IMR-90 (cell line): ENCODE measurements at regions not wholly inside any gene's neighbourhood (a gene's known extent, or its start where the extent isn't known, plus 50 kb on each side); places are given as distances from the start of the nearest gene placed in this dataset.

Experiments
- ATAC-seq: fragments of 200-7000 bp; cut with Tn5 transposase; 2 replicates; pipeline ENCODE4 v1.9.1; 2020; ENCODE audit warnings: low read depth, mild to moderate bottlenecking, moderate library complexity
- BruUV-seq: library from RNA; stranded (reverse); fragments of 400-500 nt; replicated peaks from 2 replicates; lab custom pipeline; 2021; lab: Mats Ljungman, UMichigan
- CTCF ChIA-PET: fragments of 300-600 bp; formaldehyde crosslinking; extraction: SDS; loops from one replicate; lab custom pipeline; 2021; ENCODE audit warnings: antibody characterized with exemption; lab: Yijun Ruan, JAX
- POLR2A ChIA-PET: fragments of 300-600 bp; sonication (Branson Sonifier 250); formaldehyde crosslinking; loops from one replicate; lab custom pipeline; 2022; ENCODE audit warnings: antibody characterized with exemption; ENCODE audit not compliant: unreplicated experiment; lab: Charles Lee
- DNase-seq: peaks from one replicate; pipeline ENCODE4 v3.0.0; 2013
- H2AFZ ChIP-seq: replicated peaks from 2 replicates; pipeline ENCODE3; 2013; ENCODE audit warnings: low read length, mild to moderate bottlenecking; ENCODE audit not compliant: poor library complexity
- H2AK5ac ChIP-seq: 2 replicates; pipeline ENCODE4 v1.6.1; 2013; ENCODE audit warnings: low read depth, low read length, inconsistent platforms
- H2AK9ac ChIP-seq: replicated peaks from 2 replicates; pipeline ENCODE3; 2013; ENCODE audit warnings: mild to moderate bottlenecking, low read depth, low read length, moderate library complexity; ENCODE audit not compliant: poor library complexity
- H2BK120ac ChIP-seq: 2 replicates; pipeline ENCODE4 v1.6.1; 2013; ENCODE audit warnings: low read depth, low read length, inconsistent platforms
- H2BK15ac ChIP-seq: 3 replicates; pipeline ENCODE4 v1.6.1; 2013; ENCODE audit warnings: low read depth, low read length, inconsistent platforms
- H2BK20ac ChIP-seq: 2 replicates; pipeline ENCODE4 v1.6.1; 2013; ENCODE audit warnings: low read depth, mild to moderate bottlenecking, inconsistent platforms, low read length, moderate library complexity
- H2BK5ac ChIP-seq: 2 replicates; pipeline ENCODE4 v1.6.1; 2013; ENCODE audit warnings: mild to moderate bottlenecking, low read depth, low read length, inconsistent platforms; ENCODE audit not compliant: poor library complexity, severe bottlenecking
- H3K14ac ChIP-seq: replicated peaks from 2 replicates; pipeline ENCODE4 v1.6.1; 2013; ENCODE audit warnings: low read depth, low read length, inconsistent platforms
- H3K18ac ChIP-seq: 2 replicates; pipeline ENCODE4 v1.6.1; 2013; ENCODE audit warnings: low read depth, low read length, control low read depth
- H3K23ac ChIP-seq: 2 replicates; pipeline ENCODE4 v1.6.1; 2013; ENCODE audit warnings: low read depth, low read length, inconsistent platforms
- H3K27ac ChIP-seq: 2 replicates; pipeline ENCODE4 v1.5.1; 2013; ENCODE audit warnings: mild to moderate bottlenecking, control low read depth, low read length; ENCODE audit not compliant: insufficient read depth
- H3K27me3 ChIP-seq: 2 replicates; pipeline ENCODE4 v1.6.1; 2013; ENCODE audit warnings: low read length; ENCODE audit not compliant: control insufficient read depth, insufficient read depth
- H3K36me3 ChIP-seq: 2 replicates; pipeline ENCODE4 v1.6.1; 2013; ENCODE audit warnings: low read length, mixed read lengths; ENCODE audit not compliant: control insufficient read depth, insufficient read depth
- H3K4ac ChIP-seq: 2 replicates; pipeline ENCODE4 v1.6.1; 2013; ENCODE audit warnings: low read depth, low read length, inconsistent platforms
- H3K4me1 ChIP-seq: 2 replicates; pipeline ENCODE4 v1.6.1; 2013; ENCODE audit warnings: low read length, mixed read lengths; ENCODE audit not compliant: control insufficient read depth, insufficient read depth
- H3K4me2 ChIP-seq: 2 replicates; pipeline ENCODE4 v1.6.1; 2013; ENCODE audit warnings: low read depth, mild to moderate bottlenecking, control low read depth, low read length, moderate library complexity
- H3K4me3 ChIP-seq: 2 replicates; pipeline ENCODE4 v1.5.1; 2013; ENCODE audit warnings: low read depth, mild to moderate bottlenecking, control low read depth, low read length, moderate library complexity; ENCODE audit not compliant: insufficient read depth
- H3K56ac ChIP-seq: 2 replicates; pipeline ENCODE4 v1.6.1; 2013; ENCODE audit warnings: low read length, inconsistent platforms; ENCODE audit not compliant: insufficient read depth; ENCODE audit errors: extremely low read depth
- H3K79me1 ChIP-seq, 2 experiments: 2 replicates each; pipeline ENCODE4 v1.6.1; 2013; ENCODE audit warnings: low read length in 2 of 2, inconsistent platforms in 1 of 2, low read depth in 1 of 2
- H3K9ac ChIP-seq: 2 replicates; pipeline ENCODE4 v1.6.1; 2013; ENCODE audit warnings: low read depth, low read length, control low read depth
- H3K9me1 ChIP-seq: 2 replicates; pipeline ENCODE4 v1.6.1; 2013; ENCODE audit warnings: low read length, inconsistent platforms; ENCODE audit not compliant: insufficient read depth
- H3K9me3 ChIP-seq: 2 replicates; pipeline ENCODE4 v1.6.1; 2013; ENCODE audit warnings: low read length; ENCODE audit not compliant: control insufficient read depth, insufficient read depth
- H4K20me1 ChIP-seq: 2 replicates; pipeline ENCODE4 v1.6.1; 2013; ENCODE audit warnings: low read length, inconsistent platforms; ENCODE audit not compliant: insufficient read depth
- H4K5ac ChIP-seq: 2 replicates; pipeline ENCODE4 v1.6.1; 2013; ENCODE audit warnings: mild to moderate bottlenecking, low read depth, low read length, control low read depth
- H4K8ac ChIP-seq, 2 experiments: 2 replicates each; pipeline ENCODE4 v1.6.1; 2013; ENCODE audit warnings: low read depth in 2 of 2, low read length in 2 of 2, control low read depth in 1 of 2, inconsistent platforms in 1 of 2
- H4K91ac ChIP-seq: 2 replicates; pipeline ENCODE4 v1.6.1; 2013; ENCODE audit warnings: low read depth, low read length, inconsistent platforms; ENCODE audit not compliant: insufficient read depth
- RCOR1 ChIP-seq: IDR thresholded peaks from 2 replicates; pipeline ENCODE4 v1.6.1; 2012; ENCODE audit warnings: mild to moderate bottlenecking, low read length, improper control_type of control experiment; ENCODE audit not compliant: insufficient replicate concordance
- WGBS, 2 experiments: methylation state at CpG; one replicate each; pipeline versions ENCODE4 v1.1.5 to v1.1.7; 2013; ENCODE audit warnings: missing lambda C conversion rate in 2 of 2; ENCODE audit not compliant: insufficient read length in 1 of 2; ENCODE audit errors: extremely low coverage in 2 of 2; 5-methylcytosine and 5-hydroxymethylcytosine counted together
- dilution Hi-C: fragments of 300-500 bp; cut with HindIII; formaldehyde crosslinking; loops from one replicate; pipeline ENCODE4 v1.14.3; 2018; ENCODE audit warnings: low sequenced_read_pairs; ENCODE audit not compliant: unreplicated experiment
- in situ Hi-C: fragments of 300-500 bp; cut with MboI; formaldehyde crosslinking; loops from 3 replicates; pipeline ENCODE4 v1.14.3; 2019; ENCODE audit warnings: low sequenced_read_pairs, inconsistent platforms, mixed read lengths
- intact Hi-C: fragments of 100-400 bp; cut with micrococcal nuclease; formaldehyde crosslinking; loops from 2 replicates; pipeline ENCODE4 v1.10.0; 2022

DNA sequence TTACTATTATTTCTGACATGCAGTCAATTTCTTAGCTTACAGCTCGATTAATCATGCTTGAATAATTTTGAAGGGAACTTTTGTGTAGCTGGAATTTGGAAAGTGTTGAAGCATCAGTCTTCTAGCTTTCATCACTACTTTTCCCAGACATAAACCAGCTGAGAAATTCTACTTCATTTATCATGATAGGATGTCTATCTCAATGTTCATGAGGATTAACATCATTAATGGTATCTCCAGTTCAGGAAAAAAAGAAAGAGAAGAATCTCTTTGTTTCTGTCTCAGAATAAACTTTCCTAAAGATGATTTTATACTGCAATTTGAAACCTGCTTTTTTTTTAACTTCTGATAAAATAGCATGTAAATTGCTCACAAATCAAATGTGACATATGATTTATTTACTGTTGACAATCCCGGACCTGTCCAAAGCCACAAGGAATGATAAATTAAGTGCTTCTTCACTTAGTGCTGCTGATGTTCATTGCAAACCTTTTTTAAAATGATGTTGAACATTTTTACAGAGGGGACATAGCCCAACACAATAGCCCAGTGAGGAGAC, 412.1 kb upstream of the CLINT1 start:
- Histone ChIP-seq H2AK9ac (no peak overlapping the region), H4K20me1 (no peaks in the 10 kb centered on the region), H4K91ac (no peak overlapping the region), H4K8ac (no peak overlapping the region), H2AK5ac (no peak overlapping the region), H2BK5ac (no peak overlapping the region), H2AFZ (no peak overlapping the region), H2BK120ac (no peak overlapping the region), H3K23ac (no peak overlapping the region), H3K14ac (no peak overlapping the region), H3K9ac (no peak overlapping the region), H3K4me2 (no peak overlapping the region), H3K18ac (no peak overlapping the region), H3K27ac (no peak overlapping the region), H3K9me1 (no peaks in the 10 kb centered on the region), H3K4ac (no peak overlapping the region), H3K56ac (no peak overlapping the region), H4K5ac (no peak overlapping the region), H2BK15ac (no peak overlapping the region), H2BK20ac (no peak overlapping the region), H3K4me1 (no peaks in the 10 kb centered on the region), H3K36me3 (no peaks in the 10 kb centered on the region), H3K27me3 (no peaks in the 10 kb centered on the region), H3K4me3 (no peak overlapping the region), H3K9me3 (no peaks in the 10 kb centered on the region; the same call in 1 of the 2 replicates), H3K79me1 (no peaks in the 10 kb centered on the region)
- TF ChIP-seq RCOR1 = no peak
- intact Hi-C loops = no loop called here
- POLR2A ChIA-PET = no interaction called here
- in situ Hi-C loops = no loop called here
- BruUV-seq = no TSS peak
- WGBS, 2 experiments = no CpG with 5 or more reads among the region's 2 CpGs
- dilution Hi-C loops = no loop called here
- DNase-seq (no peak), ATAC-seq (no peak)
- CTCF ChIA-PET = interaction anchor here (0.7 kb wide), 1 partner anchor 89 kb away, joined by 7 read pairs; no protein-coding TSS in a partner anchor
